Subcutaneous abdominal adipose tissue (tissue), 5 donors: ENCODE measurements at regions not wholly inside any gene's neighbourhood (a gene's known extent, or its start where the extent isn't known, plus 50 kb on each side); places are given as distances from the start of the nearest gene placed in this dataset.

Experiments used
- H3K27ac ChIP-seq: one replicate; pipeline ENCODE4 v1.7.0; 2013; ENCODE audit warnings: low read depth, mild to moderate bottlenecking, inconsistent platforms, low read length, moderate library complexity
- H3K27me3 ChIP-seq, 5 donors: one replicate each; pipeline ENCODE4 v1.7.0; 2013; ENCODE audit warnings: low read length in 5 of 5, inconsistent platforms in 1 of 5; ENCODE audit not compliant: control insufficient read depth in 5 of 5, insufficient read depth in 4 of 5
- H3K36me3 ChIP-seq, 5 donors: one replicate each; pipeline ENCODE4 v1.7.0; 2013; ENCODE audit warnings: low read length in 5 of 5; ENCODE audit not compliant: control insufficient read depth in 5 of 5, insufficient read depth in 5 of 5
- H3K4me1 ChIP-seq, 5 donors: one replicate each; pipeline ENCODE4 v1.7.0; 2013; ENCODE audit warnings: low read length in 5 of 5, mild to moderate bottlenecking in 3 of 5, moderate library complexity in 1 of 5; ENCODE audit not compliant: control insufficient read depth in 5 of 5, insufficient read depth in 5 of 5
- H3K4me3 ChIP-seq, 5 donors: one replicate each; pipeline ENCODE4 v1.7.0; 2013; ENCODE audit warnings: low read length in 5 of 5, low read depth in 1 of 5
- H3K9ac ChIP-seq, 5 donors: one replicate each; pipeline ENCODE4 v1.7.0; 2013; ENCODE audit warnings: low read length in 5 of 5, mild to moderate bottlenecking in 4 of 5, moderate library complexity in 3 of 5
- H3K9me3 ChIP-seq, 5 donors: one replicate each; pipeline ENCODE4 v1.7.0; 2013; ENCODE audit warnings: low read length in 5 of 5; ENCODE audit not compliant: control insufficient read depth in 5 of 5
- donor health status: healthy.
- donor health status: healthy.
- donor health status: healthy.
- donor health status: healthy.
- donor health status: healthy.

GRCh38 chr3:162936706-162937105 is 1440.1 kb downstream of the OTOL1 start:
- Histone ChIP-seq H3K9me3 (no peaks in the 10 kb centered on the region), H3K27me3 (no peaks in the 10 kb centered on the region), H3K4me3 (no peak overlapping the region), H3K27ac (no peak overlapping the region), H3K9ac (no peak overlapping the region), H3K36me3 (no peaks in the 10 kb centered on the region), H3K4me1 (no peaks in the 10 kb centered on the region)

DNA sequence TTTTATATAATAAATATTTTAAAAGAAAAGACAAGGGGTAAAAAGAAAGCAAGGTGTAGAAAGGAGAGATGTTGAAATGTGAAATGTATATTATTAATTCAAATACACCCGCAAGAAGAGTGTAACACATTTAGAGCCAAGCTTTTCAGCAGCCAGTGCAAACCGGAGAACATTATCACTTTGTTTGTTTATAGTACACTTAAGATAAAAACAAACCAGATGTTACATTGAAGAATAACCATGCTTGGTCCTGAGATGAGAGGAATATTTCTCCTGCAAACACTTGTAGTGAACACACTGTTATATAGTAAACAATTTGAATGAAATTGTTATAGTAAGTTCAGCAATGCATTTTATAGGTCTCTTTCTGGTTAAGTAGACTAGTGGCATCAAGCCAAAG is 1441.5 kb downstream of the OTOL1 start:
- Histone ChIP-seq H3K27ac (no peak overlapping the region), H3K4me3 (no peak overlapping the region), H3K36me3 (no peaks in the 10 kb centered on the region), H3K27me3 (no peaks in the 10 kb centered on the region), H3K9me3 (no peaks in the 10 kb centered on the region), H3K4me1 (no peaks in the 10 kb centered on the region), H3K9ac (no peak overlapping the region)

- H3K9ac ChIP-seq, result no peak overlapping the region
- H3K27me3 ChIP-seq, result no peaks in the 10 kb centered on the region
- H3K36me3 ChIP-seq, result no peaks in the 10 kb centered on the region
- H3K9me3 ChIP-seq, result peaks cover 0 to 6% (median 0%) of the 10 kb centered on the region in 5 donors
- no peak overlapping the region for H3K4me3 ChIP-seq
- no peak overlapping the region for H3K27ac ChIP-seq
- H3K4me1 ChIP-seq, result no peaks in the 10 kb centered on the region
Observed at GRCh38 chr3:162945626-162946025, 1449.0 kb downstream of the OTOL1 start.

DNA sequence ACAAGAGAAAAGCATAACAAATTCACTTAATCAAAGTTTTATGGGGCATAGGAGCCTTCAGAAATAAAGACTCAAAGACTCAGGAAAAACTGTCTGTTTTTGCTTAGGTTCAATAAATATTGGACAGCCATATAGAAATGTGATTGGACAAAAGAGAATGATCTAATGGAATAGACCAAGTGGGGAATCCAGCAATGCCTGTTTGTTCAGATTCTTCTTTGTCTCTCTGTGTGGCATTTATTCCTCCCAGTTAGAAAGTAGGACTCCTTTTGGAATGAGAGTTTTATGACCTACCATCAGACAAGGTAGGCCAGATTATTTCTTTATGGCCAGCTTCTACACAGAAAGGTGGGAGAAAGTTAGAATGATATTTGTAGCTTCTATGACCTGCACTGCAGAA is 1460.1 kb downstream of the OTOL1 start:
- Histone ChIP-seq H3K9me3 (no peaks in the 10 kb centered on the region), H3K27me3 (no peaks in the 10 kb centered on the region), H3K27ac (no peak overlapping the region), H3K4me1 (no peaks in the 10 kb centered on the region), H3K36me3 (no peaks in the 10 kb centered on the region), H3K9ac (no peak overlapping the region), H3K4me3 (no peak overlapping the region)

DNA sequence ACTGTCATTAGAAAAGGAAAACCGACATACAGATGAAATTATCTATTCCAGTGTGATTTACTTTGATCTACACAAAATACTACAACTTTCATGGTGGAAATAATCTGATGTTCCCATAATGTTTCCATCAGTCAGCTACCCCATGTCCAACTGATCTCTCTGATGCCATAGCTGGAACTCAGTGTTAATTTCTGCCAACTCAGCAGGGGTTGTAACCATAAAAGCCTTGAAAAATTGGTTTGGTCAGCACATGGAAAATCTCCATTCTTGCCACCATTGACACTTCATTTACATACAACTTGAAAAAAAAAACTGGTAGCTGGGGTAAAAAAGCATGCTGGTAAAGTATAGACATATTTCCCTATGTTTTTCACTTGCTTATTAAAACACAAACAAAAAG is 1463.7 kb downstream of the OTOL1 start:
- no peak overlapping the region for H3K4me3 ChIP-seq
- no peak overlapping the region for H3K9ac ChIP-seq
- H3K27ac ChIP-seq, result no peak overlapping the region
- no peaks in the 10 kb centered on the region for H3K27me3 ChIP-seq
- no peaks in the 10 kb centered on the region for H3K4me1 ChIP-seq
- H3K9me3 ChIP-seq, result no peaks in the 10 kb centered on the region
- H3K36me3 ChIP-seq, result no peaks in the 10 kb centered on the region

DNA sequence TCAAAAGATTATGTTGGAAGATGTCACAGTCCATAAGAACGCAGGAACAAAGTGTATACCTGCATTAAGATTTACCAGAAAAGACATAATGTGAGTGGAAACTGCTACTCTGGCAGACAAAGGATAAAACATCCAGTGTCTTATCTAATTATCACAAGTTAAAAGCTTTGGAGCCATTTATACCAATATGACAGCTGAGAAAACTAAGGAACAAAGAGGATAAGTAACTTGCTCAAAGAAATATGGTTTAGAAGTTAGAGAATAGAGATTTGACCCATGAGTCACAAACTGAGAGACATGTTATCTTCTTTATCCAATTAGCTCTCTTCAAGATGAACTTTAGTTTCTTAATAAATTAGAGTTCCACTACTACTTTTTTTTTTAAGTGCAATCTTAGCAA is 1473.7 kb downstream of the OTOL1 start:
- Histone ChIP-seq H3K27ac (no peak overlapping the region), H3K9ac (no peak overlapping the region), H3K4me1 (no peaks in the 10 kb centered on the region), H3K36me3 (no peaks in the 10 kb centered on the region), H3K27me3 (no peaks in the 10 kb centered on the region), H3K9me3 (peaks cover 0 to 4% (median 2%) of the 10 kb centered on the region in 5 donors), H3K4me3 (no peak overlapping the region)

- no peak overlapping the region for H3K4me3 ChIP-seq
- no peak overlapping the region for H3K9ac ChIP-seq
- no peaks in the 10 kb centered on the region for H3K9me3 ChIP-seq
- H3K27me3 ChIP-seq, result no peaks in the 10 kb centered on the region
- H3K36me3 ChIP-seq, result no peaks in the 10 kb centered on the region
- H3K27ac ChIP-seq, result no peak overlapping the region
- H3K4me1 ChIP-seq, result no peaks in the 10 kb centered on the region
Observed at GRCh38 chr3:162971715-162972114, 1475.1 kb downstream of the OTOL1 start.

DNA sequence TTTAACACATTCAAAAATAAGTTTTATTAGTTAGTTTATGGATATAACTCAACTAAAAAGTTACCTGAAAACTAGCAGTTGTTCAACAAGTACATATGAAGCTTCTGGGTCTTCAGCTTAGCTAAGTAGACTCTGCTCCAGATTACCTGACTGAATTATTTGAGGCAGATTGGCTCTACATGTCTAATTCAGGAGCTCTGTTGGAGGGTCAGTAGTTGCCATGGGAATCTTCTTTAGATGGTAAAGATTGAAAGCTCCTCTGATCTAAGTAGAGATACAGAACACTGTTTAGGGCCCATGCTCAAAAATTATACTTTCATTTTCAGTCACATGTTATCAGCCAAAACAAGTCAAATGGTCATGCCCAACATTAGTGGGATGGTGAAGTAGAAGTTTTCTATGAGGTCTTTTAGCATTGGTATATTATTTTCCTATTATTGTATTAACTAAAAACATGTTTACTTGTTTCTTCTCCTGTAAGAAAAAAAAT is 1476.9 kb downstream of the OTOL1 start:
- Histone ChIP-seq H3K36me3 (no peaks in the 10 kb centered on the region), H3K9ac (no peak overlapping the region), H3K4me3 (no peak overlapping the region), H3K27me3 (no peaks in the 10 kb centered on the region), H3K9me3 (no peaks in the 10 kb centered on the region), H3K4me1 (no peaks in the 10 kb centered on the region), H3K27ac (no peak overlapping the region)

GRCh38 chr3:162978136-162978535 is 1481.5 kb downstream of the OTOL1 start:
- no peaks in the 10 kb centered on the region for H3K9me3 ChIP-seq
- no peaks in the 10 kb centered on the region for H3K27me3 ChIP-seq
- H3K9ac ChIP-seq, result no peak overlapping the region
- H3K36me3 ChIP-seq, result no peaks in the 10 kb centered on the region
- H3K4me3 ChIP-seq, result no peak overlapping the region
- H3K4me1 ChIP-seq, result no peaks in the 10 kb centered on the region
- H3K27ac ChIP-seq, result no peak overlapping the region

DNA sequence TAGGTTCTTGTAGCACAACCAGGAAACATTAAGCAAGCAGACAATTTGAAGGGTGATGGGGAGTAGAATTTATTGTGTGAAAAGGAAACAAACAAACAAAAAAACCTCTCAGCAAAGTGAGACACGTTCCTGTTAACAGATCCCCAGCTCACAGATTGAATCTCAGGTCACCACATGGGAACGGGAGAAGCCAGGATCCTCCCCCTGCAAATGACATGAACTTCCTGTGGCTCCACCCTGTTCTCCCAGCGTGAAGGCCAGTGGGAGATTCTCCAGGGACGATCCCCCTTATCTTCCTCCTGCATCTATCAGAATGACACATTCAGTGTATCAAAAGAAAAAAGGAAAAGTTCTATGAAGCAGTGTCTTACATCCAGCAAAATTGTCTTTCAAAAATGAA is 1488.1 kb downstream of the OTOL1 start:
- Histone ChIP-seq H3K9me3 (no peaks in the 10 kb centered on the region), H3K27ac (no peak overlapping the region), H3K4me3 (no peak overlapping the region), H3K9ac (no peak overlapping the region), H3K4me1 (no peaks in the 10 kb centered on the region), H3K27me3 (no peaks in the 10 kb centered on the region), H3K36me3 (no peaks in the 10 kb centered on the region)
